GM12875 (cell line): ENCODE measurements at regions not wholly inside any gene's neighbourhood (a gene's known extent, or its start where the extent isn't known, plus 50 kb on each side); places are given as distances from the start of the nearest gene placed in this dataset.

Experiments used
- H3K4me3 ChIP-seq: one replicate; pipeline ENCODE4 v1.5.1; 2011; ENCODE audit warnings: low read depth, low read length, control low read depth
- TF ChIP-seq, protein P1 (sequence below): IDR thresholded peaks from 2 replicates; pipeline ENCODE4 v1.5.1; 2011; ENCODE audit warnings: low read depth, mild to moderate bottlenecking, control low read depth, inconsistent platforms, low read length, moderate library complexity, borderline replicate concordance; ENCODE audit not compliant: insufficient read depth

DNA sequence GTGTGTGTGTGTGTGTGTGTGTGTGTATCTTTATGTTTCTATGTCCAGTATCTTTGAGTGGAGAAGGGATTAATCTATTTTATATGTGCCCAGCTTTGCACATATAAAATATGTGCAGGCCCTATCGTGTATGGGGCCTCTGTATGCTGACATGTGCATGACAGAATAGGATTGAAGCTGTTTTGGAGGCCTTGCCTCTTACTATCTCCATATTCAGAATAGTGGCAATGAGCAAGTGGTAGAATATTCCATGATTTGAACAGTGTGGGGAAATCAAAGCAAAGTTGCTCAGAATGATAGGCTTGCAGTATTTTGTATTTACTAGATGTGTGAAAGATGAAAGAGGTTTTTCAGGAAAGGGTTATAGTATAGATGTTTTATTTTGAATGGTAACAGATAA is 480.8 kb downstream of the XIRP2 start:
- TF ChIP-seq, protein P1, sequence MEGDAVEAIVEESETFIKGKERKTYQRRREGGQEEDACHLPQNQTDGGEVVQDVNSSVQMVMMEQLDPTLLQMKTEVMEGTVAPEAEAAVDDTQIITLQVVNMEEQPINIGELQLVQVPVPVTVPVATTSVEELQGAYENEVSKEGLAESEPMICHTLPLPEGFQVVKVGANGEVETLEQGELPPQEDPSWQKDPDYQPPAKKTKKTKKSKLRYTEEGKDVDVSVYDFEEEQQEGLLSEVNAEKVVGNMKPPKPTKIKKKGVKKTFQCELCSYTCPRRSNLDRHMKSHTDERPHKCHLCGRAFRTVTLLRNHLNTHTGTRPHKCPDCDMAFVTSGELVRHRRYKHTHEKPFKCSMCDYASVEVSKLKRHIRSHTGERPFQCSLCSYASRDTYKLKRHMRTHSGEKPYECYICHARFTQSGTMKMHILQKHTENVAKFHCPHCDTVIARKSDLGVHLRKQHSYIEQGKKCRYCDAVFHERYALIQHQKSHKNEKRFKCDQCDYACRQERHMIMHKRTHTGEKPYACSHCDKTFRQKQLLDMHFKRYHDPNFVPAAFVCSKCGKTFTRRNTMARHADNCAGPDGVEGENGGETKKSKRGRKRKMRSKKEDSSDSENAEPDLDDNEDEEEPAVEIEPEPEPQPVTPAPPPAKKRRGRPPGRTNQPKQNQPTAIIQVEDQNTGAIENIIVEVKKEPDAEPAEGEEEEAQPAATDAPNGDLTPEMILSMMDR = no peak
- H3K4me3 ChIP-seq = no peak overlapping the region

DNA sequence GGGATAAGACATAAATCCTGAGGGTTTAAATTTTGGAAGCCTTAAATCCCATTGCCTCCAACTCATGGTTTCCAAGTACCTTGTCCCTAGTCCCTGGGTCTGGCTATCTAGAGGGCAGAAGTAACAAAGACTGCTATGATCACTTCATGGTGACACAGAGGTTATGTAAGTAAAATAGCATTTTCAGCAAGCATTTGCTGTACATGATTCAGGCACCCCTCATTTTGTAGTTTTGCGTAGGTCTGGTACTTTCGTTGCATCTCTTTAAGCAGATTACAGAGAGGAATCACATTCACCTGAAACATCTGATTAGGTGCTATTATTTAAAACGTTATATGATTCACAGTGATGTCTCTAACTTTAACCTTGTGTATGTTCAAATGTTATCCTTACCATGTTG is 480.1 kb downstream of the XIRP2 start:
- no peak overlapping the region for H3K4me3 ChIP-seq
- TF ChIP-seq, protein P1 = no peak

DNA sequence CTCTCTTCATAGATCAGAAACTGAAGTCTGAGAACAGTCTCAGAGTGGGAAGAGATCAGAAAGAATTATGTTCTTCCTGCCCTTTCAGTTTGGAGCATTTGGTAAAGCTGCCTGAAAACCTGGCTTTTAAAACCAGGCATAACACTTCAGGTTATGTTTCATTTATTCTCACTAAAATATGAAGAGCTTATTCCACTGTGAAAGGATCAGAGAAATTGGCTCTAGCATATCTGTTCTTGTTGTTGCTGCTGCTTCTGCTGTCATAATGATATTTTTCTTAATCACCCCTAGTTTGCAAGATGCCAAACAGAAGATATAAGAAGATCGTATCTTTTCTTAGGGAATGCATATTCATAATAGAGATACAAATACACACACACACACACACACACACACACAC is 476.9 kb downstream of the XIRP2 start:
- no peak overlapping the region for H3K4me3 ChIP-seq
- TF ChIP-seq, protein P1 = no peak

- TF ChIP-seq, protein P1 = no peak
These were observed 473.1 kb downstream of the XIRP2 start for GRCh38 chr2:167361426-167361825.

GRCh38 chr2:167355821-167356220 is 467.5 kb downstream of the XIRP2 start:
- TF ChIP-seq, protein P1 = no peak

More at GRCh38 chr2:167361426-167361825, 473.1 kb downstream of the XIRP2 start:
- no peak overlapping the region for H3K4me3 ChIP-seq

GRCh38 chr2:167353605-167354280 is 465.5 kb downstream of the XIRP2 start:
- H3K4me3 ChIP-seq = no peak overlapping the region
- TF ChIP-seq, protein P1 = no peak

More at GRCh38 chr2:167355821-167356220, 467.5 kb downstream of the XIRP2 start:
- H3K4me3 ChIP-seq = no peak overlapping the region

GRCh38 chr2:167345559-167345958 is 457.3 kb downstream of the XIRP2 start:
- H3K4me3 ChIP-seq = no peak overlapping the region
- TF ChIP-seq, protein P1 = no peak
